ENCODE measurements at regions not wholly inside any gene's neighbourhood (a gene's known extent, or its start where the extent isn't known, plus 50 kb on each side); places are given as distances from the start of the nearest gene placed in this dataset.

GRCh38 chr3:81173514-81173913 lies 587.9 kb downstream of the GBE1 start:
- H3K4me1 ChIP-seq (ENCODE audit: control insufficient read depth in 4 of 4, insufficient read depth in 4 of 4, low read length in 3 of 4): no peaks in the 10 kb centered on the region
- H3K9ac ChIP-seq (ENCODE audit: low read depth in 1 of 2, low read length in 2 of 2): no peak overlapping the region
- no peaks in the 10 kb centered on the region for H3K9me3 ChIP-seq (ENCODE audit: control insufficient read depth in 4 of 4, low read length in 3 of 4)
- H3K36me3 ChIP-seq (ENCODE audit: control insufficient read depth in 4 of 4, insufficient read depth in 3 of 4, low read depth in 1 of 4, low read length in 3 of 4): no peaks in the 10 kb centered on the region
- 33% methylated on average over 4 of the region's 4 CpGs for whole genome bisulfite sequencing
- TF ChIP-seq RAD21 (IDR thresholded peaks at IDR 0.05) (peak; percentile 72 to 77), NR2F2 (IDR thresholded peaks at IDR 0.05) (no peak), CTCF (IDR thresholded peaks at IDR 0.05; ENCODE audit: low read depth, low read length, missing input control) (peak; percentile 40), SP1 (IDR thresholded peaks at IDR 0.05) (no peak), JUND (IDR thresholded peaks at IDR 0.05) (no peak)
- DNase-seq (ENCODE audit: low spot score): no peak
- no peak overlapping the region for H3K27ac ChIP-seq (ENCODE audit: low read depth in 1 of 2, low read length in 2 of 2)
- no peaks in the 10 kb centered on the region for H3K27me3 ChIP-seq (ENCODE audit: control insufficient read depth in 4 of 4, insufficient read depth in 4 of 4, low read length in 3 of 4)
- H3K4me3 ChIP-seq (ENCODE audit: low read depth in 1 of 3, low read length in 3 of 3): no peak overlapping the region

GRCh38 chr3:81170298-81170697 lies 591.1 kb downstream of the GBE1 start:
- no peaks in the 10 kb centered on the region for H3K27me3 ChIP-seq (ENCODE audit: control insufficient read depth in 4 of 4, insufficient read depth in 4 of 4, low read length in 3 of 4)
- no peak for TF ChIP-seq NR2F2 (IDR thresholded peaks at IDR 0.05)
- no peak for TF ChIP-seq ATF3 (IDR thresholded peaks at IDR 0.05)

GRCh38 chr3:81164806-81165205 lies 596.6 kb downstream of the GBE1 start:
- no peaks in the 10 kb centered on the region for H3K4me1 ChIP-seq (ENCODE audit: control insufficient read depth in 4 of 4, insufficient read depth in 4 of 4, low read length in 3 of 4)
- 94% methylated on average over 3 of the region's 3 CpGs for WGBS

More at GRCh38 chr3:81170298-81170697, 591.1 kb downstream of the GBE1 start:
- H3K4me1 ChIP-seq (ENCODE audit: control insufficient read depth in 4 of 4, insufficient read depth in 4 of 4, low read length in 3 of 4): no peaks in the 10 kb centered on the region
- DNase-seq (ENCODE audit: low spot score): no peak
- H3K4me3 ChIP-seq (ENCODE audit: low read depth in 1 of 3, low read length in 3 of 3): no peak overlapping the region
- no peaks in the 10 kb centered on the region for H3K36me3 ChIP-seq (ENCODE audit: control insufficient read depth in 4 of 4, insufficient read depth in 3 of 4, low read depth in 1 of 4, low read length in 3 of 4)
- no peaks in the 10 kb centered on the region for H3K9me3 ChIP-seq (ENCODE audit: control insufficient read depth in 4 of 4, low read length in 3 of 4)
- H3K9ac ChIP-seq (ENCODE audit: low read depth in 1 of 2, low read length in 2 of 2): no peak overlapping the region
- no peak overlapping the region for H3K27ac ChIP-seq (ENCODE audit: low read depth in 1 of 2, low read length in 2 of 2)

GRCh38 chr3:81161851-81162250 lies 599.6 kb downstream of the GBE1 start:
- H3K27ac ChIP-seq (ENCODE audit: low read depth in 1 of 2, low read length in 2 of 2): no peak overlapping the region
- no peak overlapping the region for H3K4me3 ChIP-seq (ENCODE audit: low read depth in 1 of 3, low read length in 3 of 3)
- H3K9me3 ChIP-seq (ENCODE audit: control insufficient read depth in 4 of 4, low read length in 3 of 4): no peaks in the 10 kb centered on the region
- no peak for TF ChIP-seq EGR1 (IDR thresholded peaks at IDR 0.05; ENCODE audit: low read depth in 2 of 2)
- TF ChIP-seq CTCF (IDR thresholded peaks at IDR 0.05; ENCODE audit: low read depth, low read length, missing input control): no peak
- no peak for TF ChIP-seq SP1 (IDR thresholded peaks at IDR 0.05)
- H3K27me3 ChIP-seq (ENCODE audit: control insufficient read depth in 4 of 4, insufficient read depth in 4 of 4, low read length in 3 of 4): no peaks in the 10 kb centered on the region
- no peaks in the 10 kb centered on the region for H3K36me3 ChIP-seq (ENCODE audit: control insufficient read depth in 4 of 4, insufficient read depth in 3 of 4, low read depth in 1 of 4, low read length in 3 of 4)
- 75% methylated on average over 1 of the region's 1 CpG for WGBS
- no peak for DNase-seq (ENCODE audit: low spot score)
- no peak overlapping the region for H3K9ac ChIP-seq (ENCODE audit: low read depth in 1 of 2, low read length in 2 of 2)
- no peaks in the 10 kb centered on the region for H3K4me1 ChIP-seq (ENCODE audit: control insufficient read depth in 4 of 4, insufficient read depth in 4 of 4, low read length in 3 of 4)

More at GRCh38 chr3:81164806-81165205, 596.6 kb downstream of the GBE1 start:
- Histone ChIP-seq H3K9ac (ENCODE audit: low read depth in 1 of 2, low read length in 2 of 2) (no peak overlapping the region), H3K36me3 (ENCODE audit: control insufficient read depth in 4 of 4, insufficient read depth in 3 of 4, low read depth in 1 of 4, low read length in 3 of 4) (no peaks in the 10 kb centered on the region), H3K27ac (ENCODE audit: low read depth in 1 of 2, low read length in 2 of 2) (no peak overlapping the region), H3K9me3 (ENCODE audit: control insufficient read depth in 4 of 4, low read length in 3 of 4) (no peaks in the 10 kb centered on the region), H3K4me3 (ENCODE audit: low read depth in 1 of 3, low read length in 3 of 3) (no peak overlapping the region), H3K27me3 (ENCODE audit: control insufficient read depth in 4 of 4, insufficient read depth in 4 of 4, low read length in 3 of 4) (no peaks in the 10 kb centered on the region)
- no peak for DNase-seq (ENCODE audit: low spot score)
- TF ChIP-seq EGR1 (IDR thresholded peaks at IDR 0.05; ENCODE audit: low read depth in 2 of 2): no peak
